Upper lobe of left lung (tissue), 4 donors: ENCODE measurements at regions not wholly inside any gene's neighbourhood (a gene's known extent, or its start where the extent isn't known, plus 50 kb on each side); places are given as distances from the start of the nearest gene placed in this dataset.

Experiments
- CTCF ChIP-seq, 6 experiments: fragments of 450-650 bp in 4 of 6; fragments of 200-600 bp in 2 of 6; sonication (generic) in 2 of 6; IDR thresholded peaks; one replicate each; pipeline ENCODE4 v1.5.1; 2016 to 2019; ENCODE audit warnings: antibody characterized with exemption in 6 of 6
- POLR2A ChIP-seq, 4 donors: fragments of 450-650 bp; IDR thresholded peaks; one replicate each; pipeline ENCODE4 v1.5.1; 2016 to 2017; ENCODE audit warnings: antibody characterized with exemption in 4 of 4, mild to moderate bottlenecking in 2 of 4

DNA sequence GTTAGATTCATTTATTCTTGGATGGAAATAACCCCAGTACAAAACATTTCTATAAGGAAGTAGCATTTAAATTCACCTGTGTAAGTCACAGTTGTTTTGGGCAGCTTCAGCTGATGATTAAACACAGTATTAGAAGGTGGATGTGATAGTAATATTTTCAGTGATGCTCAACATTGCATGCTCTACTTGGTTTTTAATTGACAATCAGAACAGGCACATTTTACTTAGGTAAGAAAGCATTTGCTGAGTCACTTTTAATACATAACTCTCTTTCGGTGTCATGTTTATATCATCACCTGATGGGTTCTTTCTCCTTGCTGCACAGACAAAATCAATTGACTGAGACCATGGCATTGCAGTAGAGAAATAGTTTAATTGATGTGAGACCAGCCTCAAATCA lies 80.7 kb downstream of the CMAS start:
- TF ChIP-seq CTCF (IDR thresholded peaks at IDR 0.05) (no peak), POLR2A (IDR thresholded peaks at IDR 0.05) (no peak)
